K562 (cell line): ENCODE measurements at regions not wholly inside any gene's neighbourhood (a gene's known extent, or its start where the extent isn't known, plus 50 kb on each side); places are given as distances from the start of the nearest gene placed in this dataset.

Experiments used
- ADNP ChIP-seq: fragments of 200-800 bp; sonication (Bioruptor generic); IDR thresholded peaks from 2 replicates; pipeline ENCODE4 v1.6.1; 2016; ENCODE audit warnings: missing genetic modification characterization, missing compliant biosample characterization
- CTCFL ChIP-seq: IDR thresholded peaks from 2 replicates; pipeline ENCODE4 v1.6.1; 2011; ENCODE audit warnings: borderline replicate concordance, low read depth, mild to moderate bottlenecking, moderate library complexity, low read length; ENCODE audit not compliant: insufficient read depth, poor library complexity, severe bottlenecking
- DPF2 ChIP-seq: fragments of 450-650 bp; IDR thresholded peaks from 2 replicates; pipeline ENCODE4 v1.6.1; 2016
- EP300 ChIP-seq: IDR thresholded peaks from 2 replicates; pipeline ENCODE4 v1.6.1; 2012; ENCODE audit warnings: low read length, improper control_type of control experiment
- HEY1 ChIP-seq: fragments of 250-450 bp; sonication (Bioruptor Pico); IDR thresholded peaks from 2 replicates; pipeline ENCODE4 v1.5.0; 2020; ENCODE audit warnings: mild to moderate bottlenecking, moderate library complexity, borderline replicate concordance
- HNRNPUL1 ChIP-seq: fragments of 200-400 bp; formaldehyde crosslinking; IDR thresholded peaks from 2 replicates; pipeline ENCODE4 v1.6.1; 2017; ENCODE audit warnings: low read length
- KAT2B ChIP-seq: IDR thresholded peaks from one replicate; pipeline ENCODE4 v1.6.1; 2012; ENCODE audit warnings: low read depth, mild to moderate bottlenecking, control low read depth, inconsistent platforms, low read length, moderate library complexity
- MBD2 ChIP-seq: sonication (generic); IDR thresholded peaks from 2 replicates; pipeline ENCODE4 v1.6.1; 2016; ENCODE audit warnings: low read depth, borderline replicate concordance
- MTA2 ChIP-seq: fragments of 450-650 bp; IDR thresholded peaks from 2 replicates; pipeline ENCODE4 v1.6.1; 2016; ENCODE audit warnings: low read depth
- MTA3 ChIP-seq: fragments of 450-650 bp; formaldehyde crosslinking; IDR thresholded peaks from 2 replicates; pipeline ENCODE4 v1.6.1; 2017; ENCODE audit warnings: mild to moderate bottlenecking, borderline replicate concordance
- NCOR1 ChIP-seq: fragments of 450-650 bp; IDR thresholded peaks from 2 replicates; pipeline ENCODE4 v1.6.1; 2016; ENCODE audit warnings: mild to moderate bottlenecking, moderate library complexity
- PATZ1 ChIP-seq: fragments of 250-450 bp; sonication (Bioruptor Pico); IDR thresholded peaks from 2 replicates; pipeline ENCODE4 v1.5.0; 2020; ENCODE audit warnings: mild to moderate bottlenecking, borderline replicate concordance
- PML ChIP-seq: IDR thresholded peaks from 2 replicates; pipeline ENCODE4 v1.6.1; 2012; ENCODE audit warnings: low read length, inconsistent platforms
- SOX6 ChIP-seq: fragments of 450-650 bp; IDR thresholded peaks from 2 replicates; pipeline ENCODE4 v1.6.1; 2014; ENCODE audit warnings: mild to moderate bottlenecking
- TCF3 ChIP-seq: sonication (generic); formaldehyde crosslinking; IDR thresholded peaks from 2 replicates; pipeline ENCODE4 v1.4.0; 2020; ENCODE audit warnings: mild to moderate bottlenecking, missing genetic modification reagents
- TRIM24 ChIP-seq, 2 experiments: fragments of 450-650 bp; IDR thresholded peaks; 2 replicates each; pipeline ENCODE4 v1.6.1; 2016
- VEZF1 ChIP-seq: fragments of 200-800 bp; sonication (Bioruptor generic); IDR thresholded peaks from 2 replicates; pipeline ENCODE4 v1.6.1; 2017; ENCODE audit warnings: missing genetic modification characterization, missing compliant biosample characterization
- ZBTB11 ChIP-seq, 3 experiments: fragments of 200-800 bp in 1 of 3; fragments of 250-450 bp in 1 of 3; fragments of 450-650 bp in 1 of 3; sonication (Bioruptor Pico) in 1 of 3; sonication (Bioruptor generic) in 1 of 3; formaldehyde crosslinking in 1 of 3; IDR thresholded peaks; 2 replicates each; pipeline versions ENCODE4 v1.6.1 to v1.8.0; 2016 to 2022; ENCODE audit warnings: mild to moderate bottlenecking in 2 of 3, missing genetic modification characterization in 2 of 3, missing compliant biosample characterization in 1 of 3, moderate library complexity in 1 of 3
- ZC3H11A ChIP-seq: IDR thresholded peaks from 2 replicates; pipeline ENCODE4 v1.6.1; 2012; ENCODE audit warnings: low read depth, low read length, improper control_type of control experiment
- ZNF584 ChIP-seq: fragments of 200-800 bp; sonication (Bioruptor generic); IDR thresholded peaks from 2 replicates; pipeline ENCODE4 v1.6.1; 2016; ENCODE audit warnings: low read depth, mild to moderate bottlenecking, missing genetic modification characterization, missing compliant biosample characterization

GRCh38 chr6:28682542-28682941, 156.9 kb downstream of the GPX5 start (continued):
- TF ChIP-seq ZNF584 (CRISPR knock-in tag) = no peak
- TF ChIP-seq NCOR1 = peak; percentile 84
- no peak for TF ChIP-seq HEY1 (CRISPR knock-in tag)
- peak; percentile 51 for TF ChIP-seq DPF2
- peak; percentile 92 for TF ChIP-seq TCF3
- no peak for TF ChIP-seq KAT2B
- peak; percentile 68 for TF ChIP-seq MTA2
- TF ChIP-seq ADNP (tag) = 0 out of 2 replicates have a peak, but pooled peaks have one; percentile 23
- TF ChIP-seq CTCFL = no peak
- TF ChIP-seq HNRNPUL1 = no peak
- TF ChIP-seq PML = 0 out of 2 replicates have a peak, but pooled peaks have one; percentile 23
- 0 out of 6 replicates have a peak, but pooled peaks of 1 of the 3 experiments have one; percentile 42 for TF ChIP-seq ZBTB11 (CRISPR knock-in tag; IDR thresholded peaks at IDR 0.05)
- TF ChIP-seq TRIM24 (IDR thresholded peaks at IDR 0.05) = peak; percentile 32 to 38; a peak in 1 of 4 replicates
- TF ChIP-seq VEZF1 (CRISPR knock-in tag) = 0 out of 2 replicates have a peak, but pooled peaks have one; percentile 13
- TF ChIP-seq EP300 = peak; percentile 36; the same call in 1 of the 2 replicates
- no peak for TF ChIP-seq ZC3H11A
- peak; percentile 40; the same call in 1 of the 2 replicates for TF ChIP-seq MTA3
- no peak for TF ChIP-seq PATZ1 (CRISPR knock-in tag)
- TF ChIP-seq MBD2 = 0 out of 2 replicates have a peak, but pooled peaks have one; percentile 46
- TF ChIP-seq SOX6 = peak; percentile 90
- TF ChIP-seq, all 486 proteins: peak for 24
